Retina (tissue), 1 donor: ENCODE measurements at regions not wholly inside any gene's neighbourhood (a gene's known extent, or its start where the extent isn't known, plus 50 kb on each side); places are given as distances from the start of the nearest gene placed in this dataset.
A peak's percentile ranks its signal among the peaks of the same experiment; 100 is the strongest.

Source experiments
- DNase-seq: peaks from one replicate; pipeline ENCODE4 v3.0.0-alpha.2; 2016

- DNase-seq: no peak
Observed at GRCh38 chr9:16025627-16026026, 472.8 kb downstream of the CCDC171 start.

DNA sequence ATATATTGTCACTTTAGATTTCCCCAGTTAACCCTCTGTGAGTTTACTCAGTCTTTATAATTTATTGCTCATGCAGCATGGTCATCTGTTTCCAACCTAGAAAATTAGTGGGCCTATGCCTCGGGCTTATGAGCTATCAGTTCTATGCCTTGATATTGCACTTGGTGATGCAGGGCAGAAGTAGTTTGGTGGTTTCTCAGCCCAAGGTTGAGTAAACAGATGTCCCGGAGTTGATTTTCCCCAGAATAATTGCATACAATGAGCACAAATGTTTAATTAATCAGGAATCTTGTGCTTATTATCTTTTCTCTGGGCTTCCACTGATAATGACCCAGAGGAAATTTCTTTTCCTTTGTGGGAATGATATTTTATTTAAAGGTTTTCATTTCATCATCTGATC, 474.0 kb downstream of the CCDC171 start:
- DNase-seq: no peak

DNA sequence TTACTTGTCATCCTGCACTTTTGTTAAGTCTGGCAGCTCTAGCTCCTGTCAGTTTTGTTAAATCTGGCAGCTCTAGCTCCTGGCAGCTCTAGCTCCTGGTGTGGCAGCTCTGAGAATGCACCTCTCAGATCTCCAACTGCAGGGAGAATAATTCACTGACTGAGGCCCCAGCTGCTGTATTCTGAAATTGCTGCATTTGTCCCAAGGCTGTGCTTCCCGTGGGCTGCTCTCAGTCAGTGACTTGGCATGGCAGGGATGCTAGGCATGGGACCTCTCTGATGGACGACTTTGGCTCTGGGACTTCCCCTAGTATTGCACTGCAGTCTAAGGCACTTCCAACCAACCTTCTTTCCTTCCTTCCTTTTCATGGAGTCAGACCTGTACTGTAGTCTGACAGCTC, 475.7 kb downstream of the CCDC171 start:
- DNase-seq: no peak

- no peak for DNase-seq
Observed at GRCh38 chr9:16029046-16029615, 476.3 kb downstream of the CCDC171 start.

GRCh38 chr9:16029796-16030363, 477.0 kb downstream of the CCDC171 start:
- DNase-seq: no peak

- DNase-seq: no peak
Observed at GRCh38 chr9:16030528-16031185, 477.8 kb downstream of the CCDC171 start.

- no peak for DNase-seq
Observed at GRCh38 chr9:16031486-16031885, 478.6 kb downstream of the CCDC171 start.

GRCh38 chr9:16031971-16032370, 479.1 kb downstream of the CCDC171 start:
- DNase-seq: no peak

DNA sequence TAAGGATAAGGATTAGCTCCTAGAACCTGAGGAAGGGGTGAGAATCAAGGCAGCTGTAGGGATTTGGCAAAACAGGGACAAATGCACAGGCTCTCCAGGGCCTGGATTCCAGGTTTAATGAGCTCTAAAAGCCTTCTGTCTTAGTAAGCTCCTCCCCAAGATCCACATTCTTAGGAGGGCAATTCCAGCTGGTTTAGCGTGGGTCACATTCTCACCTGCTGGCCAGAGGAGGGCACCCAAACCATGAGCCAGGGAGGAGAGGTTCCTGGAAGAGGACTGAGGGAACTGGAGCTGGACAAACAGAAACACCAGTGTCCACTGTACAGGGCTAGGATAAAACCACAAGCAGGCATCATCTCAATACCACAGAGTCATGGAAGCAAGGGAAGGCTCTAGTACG, 480.0 kb downstream of the CCDC171 start:
- DNase-seq: no peak

- DNase-seq: no peak
Observed at GRCh38 chr9:16033253-16033652, 480.4 kb downstream of the CCDC171 start.

GRCh38 chr9:16033921-16034691, 481.3 kb downstream of the CCDC171 start:
- peak; percentile 58 for DNase-seq

DNA sequence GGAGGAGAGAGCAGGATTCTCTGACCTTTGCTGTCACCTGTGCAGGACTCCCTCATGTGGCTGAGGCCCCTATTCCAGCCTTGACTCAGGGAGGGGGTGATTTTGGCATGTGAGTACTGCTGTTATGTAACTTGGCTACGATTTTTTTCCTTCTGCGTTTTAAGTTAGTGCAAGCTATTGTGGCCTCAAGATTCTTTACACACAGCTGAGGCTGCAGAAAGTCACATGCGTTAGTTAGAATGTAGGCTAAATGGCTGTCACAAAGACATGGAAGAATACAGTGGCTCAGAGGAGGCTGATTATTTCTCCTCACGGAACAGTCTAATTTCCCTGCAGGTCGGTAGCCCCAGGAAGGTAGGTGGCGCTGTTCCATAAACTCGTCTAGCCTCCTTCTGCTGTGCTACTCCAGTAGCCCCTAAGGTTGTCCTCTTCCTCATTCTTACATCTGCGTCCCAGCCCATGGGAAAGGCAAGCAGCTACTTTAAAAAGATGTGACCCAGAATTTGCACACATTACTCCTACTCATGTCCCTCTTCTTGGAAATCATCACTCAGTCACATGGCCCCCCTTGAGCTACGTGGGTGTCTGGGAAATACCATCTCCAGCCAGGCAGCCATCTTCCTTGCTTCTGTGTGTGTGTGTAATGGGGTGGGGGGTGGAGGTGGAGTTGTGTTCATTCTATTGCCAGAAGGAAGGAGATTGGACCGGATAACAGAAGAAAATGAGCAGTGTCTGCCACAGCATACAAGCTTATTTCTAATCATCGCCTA, 486.6 kb downstream of the CCDC171 start:
- DNase-seq: no peak

DNA sequence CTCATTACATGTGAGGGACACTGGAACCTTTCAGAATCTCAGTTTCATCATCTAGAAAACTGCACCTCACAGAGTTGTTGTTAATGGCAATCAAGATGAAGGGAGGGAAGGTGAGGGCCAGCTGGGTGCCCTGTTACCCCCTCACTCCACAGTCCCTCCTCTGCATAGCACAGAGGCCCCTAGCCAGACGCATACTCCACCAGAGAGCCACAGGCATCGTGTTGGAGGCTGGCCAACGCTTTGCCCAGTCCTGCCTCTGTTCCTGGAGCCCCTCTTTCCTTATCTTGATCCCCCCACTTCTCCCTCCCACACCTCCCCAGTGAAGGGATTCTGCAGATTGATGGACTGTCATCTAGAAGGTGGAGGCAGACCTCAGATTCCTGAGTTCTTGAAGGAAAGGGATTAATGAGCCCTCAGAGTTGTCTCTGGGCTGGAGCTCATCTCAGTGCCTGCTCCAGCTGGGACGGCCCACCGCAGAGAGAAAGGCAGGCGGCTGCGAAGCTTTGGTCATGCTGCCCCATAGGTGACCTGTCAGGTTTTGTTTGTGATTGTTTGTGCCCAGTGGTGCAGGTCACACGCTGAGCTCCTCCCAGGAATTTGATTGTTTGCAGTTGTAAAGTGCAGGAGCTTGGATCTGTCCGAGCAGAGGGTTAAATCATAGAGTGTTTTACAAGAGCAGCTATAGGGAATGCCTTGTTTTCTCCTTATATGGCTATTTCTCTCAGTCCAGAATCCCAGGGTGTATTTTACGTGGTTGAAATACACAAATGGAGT, 487.3 kb downstream of the CCDC171 start:
- peak; percentile 60 for DNase-seq

GRCh38 chr9:16043756-16044578, 491.1 kb downstream of the CCDC171 start:
- no peak for DNase-seq

GRCh38 chr9:16044579-16044881, 491.7 kb downstream of the CCDC171 start:
- DNase-seq: no peak

DNA sequence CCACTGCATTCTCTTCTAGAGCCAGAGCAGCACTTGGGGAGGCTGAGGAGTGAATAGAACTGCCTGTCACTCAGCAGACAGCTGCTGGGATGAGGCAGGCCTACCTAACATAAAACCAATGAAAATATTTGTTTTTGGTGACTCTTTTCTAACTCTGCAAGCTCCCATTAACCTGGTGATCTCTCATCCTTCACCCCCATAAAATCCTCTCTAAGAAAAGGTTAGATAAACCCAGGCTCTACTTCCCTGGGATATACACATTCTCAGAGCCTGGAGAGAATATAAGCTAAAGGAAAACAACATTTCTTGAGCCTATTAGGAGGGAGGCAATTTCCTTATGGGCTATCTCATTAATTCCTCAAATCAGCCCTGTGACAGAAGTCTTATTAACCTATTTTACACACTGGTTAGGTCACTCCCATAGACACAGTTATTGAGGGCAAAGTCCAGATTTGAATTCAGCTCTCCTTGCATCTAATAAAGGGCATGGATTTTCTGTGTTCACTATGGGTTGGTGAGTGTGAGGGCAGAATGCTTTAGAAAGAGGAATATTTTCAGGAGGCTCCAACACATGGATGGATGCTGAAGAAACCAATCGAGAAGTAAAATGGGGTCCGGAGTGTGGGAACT, 492.9 kb downstream of the CCDC171 start:
- no peak for DNase-seq

DNA sequence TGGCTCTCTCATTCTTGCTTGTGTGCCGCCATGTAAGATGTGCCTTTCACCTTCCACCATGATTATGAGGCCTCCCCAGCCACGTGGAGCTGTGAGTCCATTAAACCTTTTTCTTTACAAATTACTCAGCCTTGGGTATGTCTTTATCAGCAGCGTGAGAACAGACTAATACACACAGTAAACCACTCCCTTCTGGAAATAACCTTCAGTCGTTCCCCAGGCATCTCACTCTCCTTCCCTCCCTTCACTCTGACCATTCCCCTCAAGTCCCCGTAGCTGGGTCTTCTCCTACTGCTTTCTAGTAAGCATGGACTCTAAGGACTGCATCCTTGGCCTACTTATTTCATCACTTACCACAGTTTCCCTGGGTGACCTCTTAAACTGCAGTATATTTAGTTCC, 493.9 kb downstream of the CCDC171 start:
- no peak for DNase-seq

- DNase-seq: no peak
Observed at GRCh38 chr9:16048129-16048528, 495.3 kb downstream of the CCDC171 start.

DNA sequence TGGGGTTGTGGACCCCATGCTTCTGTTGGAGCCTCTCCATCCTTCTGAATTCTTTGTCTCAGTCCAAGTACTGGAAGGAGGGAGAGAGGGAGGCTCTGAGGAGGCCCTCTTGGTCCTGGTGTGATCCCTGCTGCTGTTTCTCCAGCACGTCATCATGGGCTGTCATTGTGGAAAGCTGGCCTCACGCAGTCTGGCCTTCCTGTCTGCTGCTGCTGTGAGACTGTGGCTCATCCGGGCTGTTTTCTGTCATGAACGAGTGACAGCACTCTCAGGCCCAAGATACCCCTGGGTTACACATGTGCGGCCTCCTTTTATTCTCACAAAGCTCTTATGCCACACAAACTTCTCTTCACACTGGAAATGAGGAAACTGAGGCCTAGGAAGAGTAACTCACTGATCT, 499.3 kb downstream of the CCDC171 start:
- DNase-seq: no peak

GRCh38 chr9:16052757-16053530, 500.1 kb downstream of the CCDC171 start:
- DNase-seq: no peak
